ENCODE measurements at regions not wholly inside any gene's neighbourhood (a gene's known extent, or its start where the extent isn't known, plus 50 kb on each side); places are given as distances from the start of the nearest gene placed in this dataset.

DNA sequence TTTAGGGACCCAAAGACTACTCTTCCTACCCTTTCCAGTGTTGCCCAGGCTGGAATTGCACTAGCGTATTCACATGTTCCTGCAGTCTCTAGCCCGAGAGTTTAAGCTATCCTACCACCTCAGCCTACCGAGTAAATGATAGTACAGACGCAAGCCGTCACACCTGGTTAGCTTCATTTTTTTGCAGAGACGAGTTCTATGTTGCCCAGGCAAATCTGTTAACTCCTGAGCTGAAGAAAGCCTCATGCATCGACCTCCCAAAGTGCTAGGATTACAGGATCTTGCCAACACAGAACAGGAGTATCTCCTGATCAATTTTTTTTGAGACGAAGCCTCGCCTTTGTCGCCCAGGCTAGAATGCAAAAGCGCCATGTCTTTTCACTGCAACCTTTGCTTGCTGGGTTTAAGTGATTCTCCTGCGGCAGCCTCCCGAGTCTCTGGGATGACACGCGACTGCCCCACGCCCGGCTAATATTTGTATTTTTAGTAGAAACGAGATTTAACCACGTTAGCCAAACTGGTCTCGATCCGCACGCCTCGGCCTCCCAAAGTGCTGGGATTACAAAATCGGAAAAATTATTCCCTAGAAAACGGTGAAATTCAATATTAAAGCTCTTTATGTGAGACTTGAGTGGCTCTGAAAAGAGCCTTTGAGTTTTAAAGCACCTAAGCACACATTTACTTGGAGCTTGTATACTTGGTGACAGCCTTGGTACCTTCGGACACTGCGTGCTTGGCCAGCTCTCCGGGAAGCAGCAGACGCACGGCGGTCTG, 128.5 kb downstream of the HFE start:
- Histone ChIP-seq H3K27me3 (ENCODE audit: insufficient read depth, low read depth) (no peaks in the 10 kb centered on the region), H3F3A (ENCODE audit: insufficient read depth, low read depth) (peaks cover 33% of the 10 kb centered on the region), H3K79me2 (ENCODE audit: low read depth) (no peaks in the 10 kb centered on the region), H3K36me3 (ENCODE audit: low read depth) (no peaks in the 10 kb centered on the region), H4K20me1 (ENCODE audit: insufficient read depth) (no peaks in the 10 kb centered on the region), H3K4me3 (peak overlapping the region; percentile 61), H3K9me3 (ENCODE audit: insufficient read depth, low read depth) (no peaks in the 10 kb centered on the region), H3K27ac (peak overlapping the region; percentile 80), H3K4me2 (peak overlapping the region; percentile 78), H3K4me1 (replicated peaks; ENCODE audit: insufficient read depth) (0 out of 2 replicates have a peak, but pooled peaks cover 14% of the 10 kb centered on the region), H2AFZ (peak overlapping the region; percentile 32), H3K9me2 (ENCODE audit: insufficient read depth) (no peaks in the 10 kb centered on the region)
- intact Hi-C loops (cut with micrococcal nuclease; ENCODE audit: unreplicated experiment): loop anchor here (1.0 to 5.0 kb wide), 3 partner anchors 9 to 327 kb away; a partner anchor contains a TSS
- no peak for TF ChIP-seq CTCF (conservative IDR thresholded peaks at IDR 0.05)
- no peak for TF ChIP-seq EZH2 (IDR thresholded peaks at IDR 0.05; ENCODE audit: low read depth)
- no TSS peak for BruUV-seq (replicated peaks)
- DNase-seq: no peak
- CTCF ChIA-PET: no interaction called here
- POLR2A ChIA-PET (ENCODE audit: unreplicated experiment): interaction anchor here (0.5 to 3.2 kb wide), 25 partner anchors 10 to 931 kb away, joined by 3 to 134 read pairs (median 7); a partner anchor contains a TSS

GRCh38 chr6:26216359-26216885, 129.2 kb downstream of the HFE start:
- ChIA-PET CTCF (no interaction called here), POLR2A (ENCODE audit: unreplicated experiment) (interaction anchor here (0.5 to 3.2 kb wide), 40 partner anchors 10 to 1536 kb away, joined by 3 to 134 read pairs (median 5); a partner anchor contains a TSS)
- Histone ChIP-seq H3K27ac (peak overlapping the region; percentile 80), H4K20me1 (ENCODE audit: insufficient read depth) (no peaks in the 10 kb centered on the region), H3K9me2 (ENCODE audit: insufficient read depth) (no peaks in the 10 kb centered on the region), H3K4me1 (replicated peaks; ENCODE audit: insufficient read depth) (0 out of 2 replicates have a peak, but pooled peaks cover 14% of the 10 kb centered on the region), H3K27me3 (ENCODE audit: insufficient read depth, low read depth) (no peaks in the 10 kb centered on the region), H3K36me3 (ENCODE audit: low read depth) (no peaks in the 10 kb centered on the region), H3F3A (ENCODE audit: insufficient read depth, low read depth) (peaks cover 33% of the 10 kb centered on the region), H3K4me2 (peak overlapping the region; percentile 83), H3K9me3 (ENCODE audit: insufficient read depth, low read depth) (no peaks in the 10 kb centered on the region), H3K79me2 (ENCODE audit: low read depth) (no peaks in the 10 kb centered on the region), H3K4me3 (peak overlapping the region; percentile 72), H2AFZ (peak overlapping the region; percentile 71)
- no peak for TF ChIP-seq CTCF (conservative IDR thresholded peaks at IDR 0.05)
- intact Hi-C loops (cut with micrococcal nuclease; ENCODE audit: unreplicated experiment): loop anchor here (1.0 to 5.0 kb wide), 3 partner anchors 10 to 326 kb away; a partner anchor contains a TSS
- BruUV-seq (replicated peaks): TSS peak; percentile 97
- DNase-seq: peak; percentile 65 to 95

- no peaks in the 10 kb centered on the region for H4K20me1 ChIP-seq (ENCODE audit: insufficient read depth)
- H3K4me3 ChIP-seq: peak overlapping the region; percentile 72
- peaks cover 33% of the 10 kb centered on the region for H3F3A ChIP-seq (ENCODE audit: insufficient read depth, low read depth)
- peak overlapping the region; percentile 71 for H2AFZ ChIP-seq
- peak overlapping the region; percentile 80 for H3K27ac ChIP-seq
- DNase-seq: peak; percentile 64 to 78
- H3K36me3 ChIP-seq (ENCODE audit: low read depth): no peaks in the 10 kb centered on the region
- TF ChIP-seq CTCF (conservative IDR thresholded peaks at IDR 0.05) (peak; percentile 50; the same call in 1 of the 2 replicates), EZH2 (IDR thresholded peaks at IDR 0.05; ENCODE audit: low read depth) (no peak)
- peak overlapping the region; percentile 83 for H3K4me2 ChIP-seq
- H3K4me1 ChIP-seq (replicated peaks; ENCODE audit: insufficient read depth): 0 out of 2 replicates have a peak, but pooled peaks cover 14% of the 10 kb centered on the region
- H3K9me3 ChIP-seq (ENCODE audit: insufficient read depth, low read depth): no peaks in the 10 kb centered on the region
- POLR2A ChIA-PET (ENCODE audit: unreplicated experiment): interaction anchor here (0.6 to 3.2 kb wide), 37 partner anchors 9 to 1535 kb away, joined by 3 to 134 read pairs (median 5); a partner anchor contains a TSS
- CTCF ChIA-PET: no interaction called here
- H3K79me2 ChIP-seq (ENCODE audit: low read depth): no peaks in the 10 kb centered on the region
- H3K9me2 ChIP-seq (ENCODE audit: insufficient read depth): no peaks in the 10 kb centered on the region
- BruUV-seq (replicated peaks): TSS peak; percentile 100
- intact Hi-C loops (cut with micrococcal nuclease; ENCODE audit: unreplicated experiment): loop anchor here (1.0 to 5.0 kb wide), 4 partner anchors 11 to 325 kb away; a partner anchor contains a TSS
- H3K27me3 ChIP-seq (ENCODE audit: insufficient read depth, low read depth): no peaks in the 10 kb centered on the region
Measured at GRCh38 chr6:26216886-26217713, 129.9 kb downstream of the HFE start.
